Body of pancreas (tissue), 4 donors: ENCODE measurements at regions not wholly inside any gene's neighbourhood (a gene's known extent, or its start where the extent isn't known, plus 50 kb on each side); places are given as distances from the start of the nearest gene placed in this dataset.

Experiments
- ATAC-seq: fragments of 150-250 bp; one replicate; pipeline ENCODE4 v1.9.1; 2016
- DNase-seq, 4 donors: peaks; one replicate each; pipeline ENCODE4 v3.0.0-alpha.2; 2019
- H3K27ac ChIP-seq, 4 donors: fragments of 200-600 bp; sonication (generic); 1 replicate in 3 of 4; 2 replicates in 1 of 4; pipeline versions ENCODE4 v1.5.1 to v1.6.1; 2016 to 2019; ENCODE audit warnings: mild to moderate bottlenecking in 1 of 4, mixed read lengths in 1 of 4, moderate library complexity in 1 of 4
- H3K27me3 ChIP-seq, 2 donors: fragments of 200-600 bp; sonication (generic); one replicate each; pipeline ENCODE4 v1.6.0; 2016; ENCODE audit warnings: mild to moderate bottlenecking in 1 of 2
- H3K36me3 ChIP-seq, 2 donors: fragments of 200-600 bp; sonication (generic); replicated peaks in 1 of 2; 2 replicates each; pipeline ENCODE4 v1.5.1; 2016; ENCODE audit warnings: low read depth in 2 of 2; ENCODE audit not compliant: insufficient read depth in 1 of 2
- H3K4me1 ChIP-seq: fragments of 200-600 bp; sonication (generic); one replicate; pipeline ENCODE4 v1.6.0; 2016
- H3K4me3 ChIP-seq, 2 donors: fragments of 200-600 bp; sonication (generic); 1 replicate in 1 of 2; 2 replicates in 1 of 2; pipeline ENCODE4 v1.5.1; 2016 to 2019
- H3K9me3 ChIP-seq, 3 donors: fragments of 200-600 bp; sonication (generic); 1 replicate in 2 of 3; 2 replicates in 1 of 3; pipeline ENCODE4 v1.5.1; 2016
- CTCF ChIP-seq, 7 experiments: fragments of 450-650 bp in 4 of 7; fragments of 200-600 bp in 3 of 7; sonication (generic) in 3 of 7; IDR thresholded peaks; one replicate each; pipeline ENCODE4 v1.5.1; 2016 to 2019; ENCODE audit warnings: antibody characterized with exemption in 7 of 7
- POLR2A ChIP-seq, 3 donors: fragments of 450-650 bp; IDR thresholded peaks; one replicate each; pipeline ENCODE4 v1.6.1; 2016; ENCODE audit warnings: antibody characterized with exemption in 3 of 3, mild to moderate bottlenecking in 2 of 3
- WGBS, 2 donors: methylation state at CpG; one replicate each; pipeline ENCODE4 v1.1.5; 2017; 5-methylcytosine and 5-hydroxymethylcytosine counted together
- intact Hi-C: fragments of 100-400 bp; cut with DNase I; formaldehyde crosslinking; loops from one replicate; pipeline ENCODE4 v1.15.1; 2023

DNA sequence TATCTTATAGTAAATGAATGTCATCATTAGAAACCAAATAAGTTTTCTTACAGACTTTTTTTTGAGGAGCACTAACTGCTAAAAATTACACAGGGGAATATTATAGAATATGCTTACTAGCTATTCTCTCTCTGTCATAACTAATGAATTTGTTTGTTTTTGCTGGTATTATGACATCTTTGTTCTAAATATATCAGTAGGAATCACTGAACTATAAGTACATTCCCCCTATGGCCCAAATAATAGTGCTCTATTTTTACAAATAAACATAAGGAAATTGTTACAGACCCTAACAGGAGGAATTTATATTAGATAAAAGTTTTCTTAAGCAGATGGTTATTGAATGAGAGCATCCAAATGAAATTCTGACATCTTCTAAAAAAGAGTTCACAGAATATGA, 83.0 kb upstream of the RIOK2 start:
- ATAC-seq (no peak), DNase-seq (no peak)
- Histone ChIP-seq H3K27me3 (no peaks in the 10 kb centered on the region), H3K36me3 (no peaks in the 10 kb centered on the region), H3K4me3 (no peak overlapping the region), H3K4me1 (no peaks in the 10 kb centered on the region), H3K27ac (no peak overlapping the region), H3K9me3 (no peaks in the 10 kb centered on the region)
- intact Hi-C loops: no loop called here
- TF ChIP-seq POLR2A (IDR thresholded peaks at IDR 0.05) (no peak), CTCF (IDR thresholded peaks at IDR 0.05) (no peak)

DNA sequence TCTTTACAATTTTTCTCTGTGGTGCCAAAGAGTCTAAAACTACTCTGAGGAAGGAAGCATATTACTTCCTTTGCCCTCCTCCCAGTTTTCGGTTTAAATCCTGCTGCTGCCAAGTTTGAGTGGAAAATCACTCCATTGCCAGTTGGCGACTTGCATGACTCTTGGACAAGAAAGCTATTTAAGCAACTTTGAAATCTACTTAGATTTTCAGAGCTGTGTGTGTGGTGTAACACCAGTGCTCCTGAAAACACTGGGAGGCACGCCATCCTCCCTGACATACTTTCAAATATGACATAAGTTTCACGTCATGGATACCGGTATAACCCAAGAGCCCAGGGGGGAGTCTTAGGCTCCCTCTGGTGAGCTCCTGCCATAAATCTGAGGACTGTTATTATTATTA, 83.5 kb upstream of the RIOK2 start:
- Histone ChIP-seq H3K36me3 (no peaks in the 10 kb centered on the region), H3K27ac (no peak overlapping the region), H3K9me3 (no peaks in the 10 kb centered on the region), H3K4me1 (no peaks in the 10 kb centered on the region), H3K27me3 (no peaks in the 10 kb centered on the region), H3K4me3 (no peak overlapping the region)
- 62 to 70% methylated on average over 5 of the region's 5 CpGs for WGBS, 2 donors
- DNase-seq: peak in 3 of 4 donors; percentile 3 to 10 (median 8)
- intact Hi-C loops: no loop called here
- TF ChIP-seq POLR2A (IDR thresholded peaks at IDR 0.05): no peak
- TF ChIP-seq CTCF (IDR thresholded peaks at IDR 0.05): no peak
- peak; percentile 35 for ATAC-seq

GRCh38 chr5:97267767-97268166, 84.7 kb upstream of the RIOK2 start:
- TF ChIP-seq POLR2A (IDR thresholded peaks at IDR 0.05): no peak
- no peak for TF ChIP-seq CTCF (IDR thresholded peaks at IDR 0.05)
- Histone ChIP-seq H3K4me3 (no peak overlapping the region), H3K27ac (no peak overlapping the region), H3K27me3 (no peaks in the 10 kb centered on the region), H3K36me3 (no peaks in the 10 kb centered on the region), H3K4me1 (no peaks in the 10 kb centered on the region), H3K9me3 (no peaks in the 10 kb centered on the region)
- intact Hi-C loops: no loop called here
- DNase-seq (no peak), ATAC-seq (no peak)
- 48 to 61% methylated on average over 3 of the region's 3 CpGs for WGBS, 2 donors

DNA sequence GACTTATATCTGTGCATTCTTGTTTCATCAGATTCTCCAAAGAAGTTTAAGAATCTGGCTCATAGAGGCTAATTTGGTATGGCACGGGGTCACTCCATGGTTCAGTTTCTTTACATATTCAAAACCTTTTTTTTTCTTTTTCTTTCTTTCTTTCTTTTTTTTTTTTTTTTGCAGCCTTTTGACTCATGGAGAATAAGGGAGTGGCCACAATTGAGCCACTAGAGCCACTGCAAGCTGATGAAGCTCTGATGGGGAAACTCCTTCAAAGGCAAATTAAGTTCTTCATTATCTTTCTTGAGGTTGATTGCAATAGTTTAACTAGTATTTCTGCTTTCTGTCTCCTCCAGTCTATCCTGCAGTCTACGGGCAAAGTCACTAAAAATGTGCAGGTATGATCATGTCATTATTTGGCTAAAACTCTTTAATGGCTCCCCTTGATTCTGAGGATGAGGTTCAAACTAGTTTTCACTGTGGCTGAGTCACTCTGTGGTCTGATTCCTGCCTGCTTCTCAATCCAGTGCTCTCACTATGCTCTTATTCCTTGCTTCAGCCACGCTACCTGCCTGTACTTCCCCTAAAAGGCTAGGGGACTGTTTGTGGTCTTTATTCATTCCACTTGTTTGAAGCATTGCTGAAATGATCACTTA, 93.5 kb upstream of the RIOK2 start:
- Histone ChIP-seq H3K4me1 (no peaks in the 10 kb centered on the region), H3K36me3 (no peaks in the 10 kb centered on the region), H3K27me3 (no peaks in the 10 kb centered on the region), H3K9me3 (no peaks in the 10 kb centered on the region), H3K4me3 (no peak overlapping the region), H3K27ac (no peak overlapping the region)
- WGBS, 2 donors: 50 to 69% methylated on average over 3 of the region's 3 CpGs
- TF ChIP-seq CTCF (IDR thresholded peaks at IDR 0.05) (no peak), POLR2A (IDR thresholded peaks at IDR 0.05) (no peak)
- no peak for DNase-seq
- no peak for ATAC-seq
- intact Hi-C loops: no loop called here

DNA sequence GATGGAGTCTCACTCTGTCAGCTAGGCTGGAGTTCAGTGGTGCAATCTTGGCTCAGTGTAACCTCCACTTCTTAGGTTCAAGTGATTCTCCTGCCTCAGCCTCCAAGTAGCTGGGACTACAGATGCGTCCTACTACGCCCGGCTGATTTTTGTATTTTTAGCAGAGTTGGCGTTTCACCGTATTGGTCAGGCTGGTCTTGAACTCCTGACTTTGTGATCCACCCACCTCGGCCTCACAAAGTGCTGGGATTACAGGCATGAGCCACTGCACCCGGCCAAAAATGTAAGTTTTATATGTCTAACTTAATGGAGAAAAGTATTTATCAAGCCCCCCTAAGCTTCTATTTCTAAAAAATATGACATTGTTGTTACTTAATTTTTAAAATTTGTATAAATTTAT, 98.2 kb upstream of the RIOK2 start:
- H3K4me3 ChIP-seq: no peak overlapping the region
- H3K27ac ChIP-seq: no peak overlapping the region
- no peaks in the 10 kb centered on the region for H3K36me3 ChIP-seq
- DNase-seq: no peak
- 92 to 94% methylated on average over 3 to 7 of the region's 7 CpGs for WGBS, 2 donors
- no peaks in the 10 kb centered on the region for H3K27me3 ChIP-seq
- TF ChIP-seq CTCF (IDR thresholded peaks at IDR 0.05) (no peak), POLR2A (IDR thresholded peaks at IDR 0.05) (no peak)
- H3K9me3 ChIP-seq: no peaks in the 10 kb centered on the region
- H3K4me1 ChIP-seq: no peaks in the 10 kb centered on the region
- ATAC-seq: no peak
- intact Hi-C loops: no loop called here
